Panc1 (cell line): ENCODE measurements at regions not wholly inside any gene's neighbourhood (a gene's known extent, or its start where the extent isn't known, plus 50 kb on each side); places are given as distances from the start of the nearest gene placed in this dataset.

Source experiments
- ATAC-seq: fragments of 200-7000 bp; cut with Tn5 transposase; 2 replicates; pipeline ENCODE4 v1.9.1; 2020; ENCODE audit warnings: mild to moderate bottlenecking, moderate library complexity
- BruUV-seq: library from RNA; stranded (reverse); fragments of 400-500 nt; replicated peaks from 2 replicates; lab custom pipeline; 2021; lab: Mats Ljungman, UMichigan
- CTCF ChIA-PET: fragments of 300-600 bp; sonication (Branson Sonifier 250); formaldehyde crosslinking; loops from one replicate; lab custom pipeline; 2022; ENCODE audit warnings: antibody characterized with exemption; lab: Charles Lee
- POLR2A ChIA-PET: fragments of 300-600 bp; sonication (Branson Sonifier 250); formaldehyde crosslinking; loops from one replicate; lab custom pipeline; 2022; ENCODE audit warnings: antibody characterized with exemption; lab: Charles Lee
- DNase-seq: peaks from one replicate; pipeline ENCODE4 v3.0.0-alpha.2; 2010; ENCODE audit warnings: low read depth, low spot score
- H3K27ac ChIP-seq: 2 replicates; pipeline ENCODE4 v1.5.1; 2011; ENCODE audit warnings: mild to moderate bottlenecking, low read length, inconsistent platforms
- H3K27me3 ChIP-seq: fragments of 200-500 bp; sonication (Bioruptor generic); 2 replicates; pipeline ENCODE4 v1.6.0; 2014; ENCODE audit warnings: low read length, inconsistent platforms; ENCODE audit not compliant: control insufficient read depth, insufficient read depth
- H3K36me3 ChIP-seq: fragments of 200-500 bp; sonication (Bioruptor generic); 2 replicates; pipeline ENCODE4 v1.5.1; 2014; ENCODE audit warnings: inconsistent platforms, mild to moderate bottlenecking, low read length, moderate library complexity; ENCODE audit not compliant: control insufficient read depth, insufficient read depth
- H3K4me1 ChIP-seq: 2 replicates; pipeline ENCODE4 v1.5.1; 2011; ENCODE audit warnings: inconsistent platforms, mild to moderate bottlenecking, low read length, moderate library complexity; ENCODE audit not compliant: control insufficient read depth, insufficient read depth
- H3K4me3 ChIP-seq, 2 experiments: 2 replicates each; pipeline ENCODE4 v1.5.1; 2011 to 2012; ENCODE audit warnings: low read depth in 2 of 2, low read length in 2 of 2, mild to moderate bottlenecking in 2 of 2, inconsistent platforms in 1 of 2, moderate library complexity in 1 of 2
- H3K9me3 ChIP-seq: fragments of 200-500 bp; sonication (Bioruptor generic); 2 replicates; pipeline ENCODE4 v1.5.1; 2014; ENCODE audit warnings: low read depth, mild to moderate bottlenecking, inconsistent platforms, low read length, moderate library complexity; ENCODE audit not compliant: control insufficient read depth, insufficient read depth
- POLR2AphosphoS5 ChIP-seq: IDR thresholded peaks from 2 replicates; pipeline ENCODE4 v1.6.1; 2012; ENCODE audit warnings: mild to moderate bottlenecking, low read depth, low read length, moderate library complexity
- SIN3A ChIP-seq: IDR thresholded peaks from 2 replicates; pipeline ENCODE4 v1.6.1; 2012; ENCODE audit warnings: low read depth, mild to moderate bottlenecking, low read length, moderate library complexity, borderline replicate concordance; ENCODE audit not compliant: insufficient read depth
- TCF7L2 ChIP-seq: IDR thresholded peaks from 2 replicates; pipeline ENCODE4 v1.6.1; 2011; ENCODE audit warnings: mild to moderate bottlenecking, low read depth, low read length, inconsistent platforms
- in situ Hi-C: cut with HindIII; loops from 2 replicates; pipeline ENCODE4 v1.10.0; 2016; ENCODE audit warnings: low sequenced_read_pairs, low pct_unique_long_range_greater_than_20kb
- intact Hi-C: fragments of 100-400 bp; cut with micrococcal nuclease; formaldehyde crosslinking; loops from one replicate; pipeline ENCODE4 v1.10.0; 2022; ENCODE audit not compliant: unreplicated experiment
- TF ChIP-seq, protein P1 (sequence below): fragments of 450-650 bp; IDR thresholded peaks from 2 replicates; pipeline ENCODE4 v1.5.1; 2017; ENCODE audit warnings: mild to moderate bottlenecking
- TF ChIP-seq, protein P2 (sequence below), 2 experiments: IDR thresholded peaks; 2 replicates each; pipeline ENCODE4 v1.6.1; 2011 to 2012; ENCODE audit warnings: low read depth in 2 of 2, control low read depth in 1 of 2, low read length in 1 of 2, mild to moderate bottlenecking in 1 of 2, moderate library complexity in 1 of 2; ENCODE audit not compliant: insufficient read depth in 1 of 2

DNA sequence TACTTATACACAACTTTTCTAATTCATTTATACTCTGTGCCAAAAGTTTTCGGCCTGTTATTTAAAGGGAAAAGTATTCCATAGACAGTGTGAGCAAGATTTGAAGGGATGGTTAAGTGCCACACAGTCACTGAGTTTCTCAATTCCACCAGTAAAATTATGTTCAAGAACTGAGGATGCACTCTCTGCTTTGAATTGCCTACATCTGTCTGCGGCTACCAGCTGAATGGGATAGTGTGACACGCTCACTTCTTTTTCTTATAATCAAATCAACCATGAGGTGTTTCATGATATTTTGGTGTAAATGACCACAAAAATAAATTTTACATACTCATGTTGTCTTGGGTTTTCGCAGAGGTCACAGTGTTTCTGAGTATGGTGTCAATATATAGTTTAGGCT lies 218.4 kb upstream of the TMEM161B start:
- Histone ChIP-seq H3K27ac (no peak overlapping the region), H3K9me3 (no peaks in the 10 kb centered on the region), H3K4me1 (no peaks in the 10 kb centered on the region), H3K4me3 (no peak overlapping the region), H3K36me3 (no peaks in the 10 kb centered on the region), H3K27me3 (no peaks in the 10 kb centered on the region)
- ChIA-PET CTCF (no interaction called here), POLR2A (no interaction called here)
- DNase-seq (no peak), ATAC-seq (no peak)
- intact Hi-C loops, result no loop called here
- no peak for TF ChIP-seq POLR2AphosphoS5
- no peak for TF ChIP-seq SIN3A
- TF ChIP-seq, protein P1, sequence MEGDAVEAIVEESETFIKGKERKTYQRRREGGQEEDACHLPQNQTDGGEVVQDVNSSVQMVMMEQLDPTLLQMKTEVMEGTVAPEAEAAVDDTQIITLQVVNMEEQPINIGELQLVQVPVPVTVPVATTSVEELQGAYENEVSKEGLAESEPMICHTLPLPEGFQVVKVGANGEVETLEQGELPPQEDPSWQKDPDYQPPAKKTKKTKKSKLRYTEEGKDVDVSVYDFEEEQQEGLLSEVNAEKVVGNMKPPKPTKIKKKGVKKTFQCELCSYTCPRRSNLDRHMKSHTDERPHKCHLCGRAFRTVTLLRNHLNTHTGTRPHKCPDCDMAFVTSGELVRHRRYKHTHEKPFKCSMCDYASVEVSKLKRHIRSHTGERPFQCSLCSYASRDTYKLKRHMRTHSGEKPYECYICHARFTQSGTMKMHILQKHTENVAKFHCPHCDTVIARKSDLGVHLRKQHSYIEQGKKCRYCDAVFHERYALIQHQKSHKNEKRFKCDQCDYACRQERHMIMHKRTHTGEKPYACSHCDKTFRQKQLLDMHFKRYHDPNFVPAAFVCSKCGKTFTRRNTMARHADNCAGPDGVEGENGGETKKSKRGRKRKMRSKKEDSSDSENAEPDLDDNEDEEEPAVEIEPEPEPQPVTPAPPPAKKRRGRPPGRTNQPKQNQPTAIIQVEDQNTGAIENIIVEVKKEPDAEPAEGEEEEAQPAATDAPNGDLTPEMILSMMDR, result no peak
- TF ChIP-seq, protein P2, sequence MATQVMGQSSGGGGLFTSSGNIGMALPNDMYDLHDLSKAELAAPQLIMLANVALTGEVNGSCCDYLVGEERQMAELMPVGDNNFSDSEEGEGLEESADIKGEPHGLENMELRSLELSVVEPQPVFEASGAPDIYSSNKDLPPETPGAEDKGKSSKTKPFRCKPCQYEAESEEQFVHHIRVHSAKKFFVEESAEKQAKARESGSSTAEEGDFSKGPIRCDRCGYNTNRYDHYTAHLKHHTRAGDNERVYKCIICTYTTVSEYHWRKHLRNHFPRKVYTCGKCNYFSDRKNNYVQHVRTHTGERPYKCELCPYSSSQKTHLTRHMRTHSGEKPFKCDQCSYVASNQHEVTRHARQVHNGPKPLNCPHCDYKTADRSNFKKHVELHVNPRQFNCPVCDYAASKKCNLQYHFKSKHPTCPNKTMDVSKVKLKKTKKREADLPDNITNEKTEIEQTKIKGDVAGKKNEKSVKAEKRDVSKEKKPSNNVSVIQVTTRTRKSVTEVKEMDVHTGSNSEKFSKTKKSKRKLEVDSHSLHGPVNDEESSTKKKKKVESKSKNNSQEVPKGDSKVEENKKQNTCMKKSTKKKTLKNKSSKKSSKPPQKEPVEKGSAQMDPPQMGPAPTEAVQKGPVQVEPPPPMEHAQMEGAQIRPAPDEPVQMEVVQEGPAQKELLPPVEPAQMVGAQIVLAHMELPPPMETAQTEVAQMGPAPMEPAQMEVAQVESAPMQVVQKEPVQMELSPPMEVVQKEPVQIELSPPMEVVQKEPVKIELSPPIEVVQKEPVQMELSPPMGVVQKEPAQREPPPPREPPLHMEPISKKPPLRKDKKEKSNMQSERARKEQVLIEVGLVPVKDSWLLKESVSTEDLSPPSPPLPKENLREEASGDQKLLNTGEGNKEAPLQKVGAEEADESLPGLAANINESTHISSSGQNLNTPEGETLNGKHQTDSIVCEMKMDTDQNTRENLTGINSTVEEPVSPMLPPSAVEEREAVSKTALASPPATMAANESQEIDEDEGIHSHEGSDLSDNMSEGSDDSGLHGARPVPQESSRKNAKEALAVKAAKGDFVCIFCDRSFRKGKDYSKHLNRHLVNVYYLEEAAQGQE (IDR thresholded peaks at IDR 0.05; ENCODE audit: insufficient read depth in 1 of 2, low read depth in 2 of 2, low read length in 1 of 2), result no peak
- no peak for TF ChIP-seq TCF7L2
- in situ Hi-C loops, result no loop called here
- no TSS peak for BruUV-seq

GRCh38 chr5:88486431-88486830 lies 217.8 kb upstream of the TMEM161B start:
- in situ Hi-C loops, result no loop called here
- no TSS peak for BruUV-seq
- CTCF ChIA-PET, result no interaction called here

More at GRCh38 chr5:88486431-88486830, 217.8 kb upstream of the TMEM161B start:
- Histone ChIP-seq H3K27me3 (no peaks in the 10 kb centered on the region), H3K36me3 (no peaks in the 10 kb centered on the region), H3K4me3 (no peak overlapping the region), H3K27ac (no peak overlapping the region), H3K4me1 (no peaks in the 10 kb centered on the region), H3K9me3 (no peaks in the 10 kb centered on the region)
- no peak for TF ChIP-seq SIN3A
- TF ChIP-seq, protein P2 (IDR thresholded peaks at IDR 0.05; ENCODE audit: insufficient read depth in 1 of 2, low read depth in 2 of 2, low read length in 1 of 2), result no peak
- no peak for TF ChIP-seq TCF7L2
- no peak for TF ChIP-seq POLR2AphosphoS5
- TF ChIP-seq, protein P1, result no peak
- DNase-seq, result no peak
- POLR2A ChIA-PET, result no interaction called here
- no peak for ATAC-seq
- intact Hi-C loops, result no loop called here
